ENCODE measurements at regions not wholly inside any gene's neighbourhood (a gene's known extent, or its start where the extent isn't known, plus 50 kb on each side); places are given as distances from the start of the nearest gene placed in this dataset.

- DNase-seq (ENCODE audit: low read depth): no peak
Observed at GRCh38 chr5:89129941-89130340, 247.0 kb upstream of the MEF2C start.

GRCh38 chr5:89128906-89129625 lies 246.1 kb upstream of the MEF2C start:
- DNase-seq (ENCODE audit: low read depth): no peak

- DNase-seq (ENCODE audit: low read depth): no peak
Observed at GRCh38 chr5:89128092-89128491, 245.1 kb upstream of the MEF2C start.

GRCh38 chr5:89127191-89127590 lies 244.2 kb upstream of the MEF2C start:
- no peak for DNase-seq (ENCODE audit: low read depth)

DNA sequence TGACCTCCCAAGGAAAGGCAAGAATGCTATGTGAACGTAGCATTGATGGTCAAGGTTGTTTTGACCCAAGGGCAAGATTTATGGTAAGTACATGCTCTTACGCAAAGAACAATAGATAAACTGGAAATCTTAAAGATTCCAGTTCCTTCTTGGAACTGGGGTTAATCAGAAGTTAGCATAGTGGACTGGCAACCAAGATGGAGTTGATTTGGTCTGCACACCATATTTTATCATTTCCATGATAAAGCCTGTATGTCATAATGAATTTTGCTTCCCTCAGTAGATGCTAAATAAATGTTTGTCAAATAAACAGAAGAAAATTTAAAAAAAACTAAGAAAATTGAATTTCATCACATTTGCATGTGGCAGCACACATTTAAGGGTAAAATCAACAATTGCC lies 242.4 kb upstream of the MEF2C start:
- no peak for DNase-seq (ENCODE audit: low read depth)

DNA sequence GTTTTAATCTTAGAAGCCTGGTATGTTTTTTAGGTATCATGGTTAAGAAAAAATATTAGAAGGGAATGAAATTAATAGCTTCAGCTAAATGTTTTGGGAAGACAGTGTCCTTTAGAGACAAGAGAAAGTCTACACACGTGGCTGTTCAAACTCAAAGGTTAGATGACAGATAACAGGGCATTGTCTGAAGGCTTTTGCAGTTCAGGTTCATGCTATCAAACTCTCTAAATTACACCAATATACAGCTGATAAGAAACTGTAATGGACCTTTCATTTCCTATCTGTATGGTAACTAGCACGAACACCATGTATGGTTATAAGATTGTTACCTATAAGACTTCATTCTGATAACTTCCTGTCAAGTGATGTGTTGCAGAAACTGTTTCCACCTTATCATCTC lies 240.6 kb upstream of the MEF2C start:
- no peak for DNase-seq (ENCODE audit: low read depth)

DNA sequence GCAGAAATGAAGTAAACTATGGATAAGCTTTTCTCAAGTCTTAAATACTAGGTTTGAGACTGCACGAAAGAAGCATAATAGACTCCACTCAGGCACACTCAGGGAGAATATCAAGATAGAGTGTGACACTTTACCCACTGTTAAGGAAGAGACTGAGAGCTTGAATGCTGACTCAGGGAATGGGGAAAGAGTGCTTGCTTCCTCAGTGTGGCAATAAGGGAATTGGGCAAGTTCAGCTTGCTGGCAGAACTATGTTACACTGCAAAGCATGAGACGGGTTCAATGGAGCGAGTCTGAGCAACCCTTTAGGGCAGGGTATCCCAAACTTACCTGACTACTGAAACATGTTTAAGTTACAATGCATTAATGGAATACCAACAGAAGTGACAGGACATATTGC lies 237.7 kb upstream of the MEF2C start:
- no peak for DNase-seq (ENCODE audit: low read depth)

DNA sequence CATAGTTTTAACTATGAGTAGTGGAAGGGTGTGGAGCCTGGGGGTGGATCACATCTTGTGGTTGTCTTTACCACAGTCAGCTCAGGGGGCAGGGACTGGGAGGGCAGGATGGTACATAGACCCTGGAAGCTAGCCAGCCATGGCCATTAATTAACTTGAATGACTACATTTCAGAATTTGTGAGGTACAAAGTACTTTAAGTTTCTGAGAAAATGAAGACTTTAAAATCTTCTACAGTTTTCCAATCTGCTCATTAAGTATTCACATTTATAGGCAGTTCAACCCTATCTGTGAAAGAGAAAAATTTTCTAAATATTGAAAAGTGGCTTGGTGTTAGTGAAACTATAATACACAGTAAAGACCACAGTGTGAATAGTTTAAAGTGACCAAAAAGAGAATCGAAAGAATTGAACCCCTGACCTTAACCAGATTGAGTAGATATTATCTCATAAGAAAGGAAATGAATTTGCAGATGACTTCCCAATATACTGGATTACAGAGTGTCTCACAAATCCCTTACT lies 234.2 kb upstream of the MEF2C start:
- DNase-seq (ENCODE audit: low read depth): no peak

GRCh38 chr5:89110916-89111646 lies 228.1 kb upstream of the MEF2C start:
- DNase-seq (ENCODE audit: low read depth): no peak

DNA sequence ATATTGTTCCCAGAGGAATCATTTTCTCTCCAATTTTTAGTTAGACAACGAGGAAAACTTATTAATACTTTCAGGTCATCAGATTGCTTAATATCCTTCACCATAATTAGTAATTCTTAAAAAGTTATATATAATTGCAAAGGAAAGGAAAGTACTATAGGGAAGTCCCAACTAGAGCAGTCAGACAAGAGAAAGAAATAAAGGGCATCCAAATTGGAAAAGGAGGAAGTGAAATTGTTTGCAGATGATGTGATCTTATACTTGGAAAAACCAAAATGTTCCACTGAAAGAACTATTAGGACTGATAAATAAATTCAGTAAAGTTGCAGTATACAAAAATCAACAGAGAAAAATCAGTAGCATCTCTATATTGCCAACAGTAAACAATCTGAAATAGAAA lies 223.5 kb upstream of the MEF2C start:
- no peak for DNase-seq (ENCODE audit: low read depth)

- no peak for DNase-seq (ENCODE audit: low read depth)
Observed at GRCh38 chr5:89105836-89106235, 222.9 kb upstream of the MEF2C start.

DNA sequence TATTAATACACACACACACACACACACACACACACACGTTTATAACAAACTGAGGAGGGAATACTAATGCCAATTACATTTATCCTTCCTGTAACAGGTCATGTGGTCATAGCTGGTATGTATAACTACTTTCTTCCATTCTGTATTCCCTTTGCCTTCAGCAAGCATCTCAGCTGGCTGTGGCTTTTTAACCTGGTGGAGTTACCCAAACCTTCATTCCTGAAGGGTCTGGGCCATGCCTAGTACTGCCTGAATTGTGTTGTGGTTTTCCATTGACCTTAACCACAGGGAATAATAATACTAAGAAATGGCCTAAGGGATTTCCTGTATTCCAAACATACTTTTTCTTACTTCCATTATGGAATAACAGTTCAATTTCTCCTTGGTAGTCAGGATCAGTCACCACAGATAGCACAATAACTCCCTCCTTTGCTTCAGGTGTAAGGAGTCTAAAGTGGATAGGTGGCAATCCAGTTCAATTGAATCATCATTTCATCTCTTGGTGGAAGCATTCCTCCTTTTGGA lies 222.2 kb upstream of the MEF2C start:
- no peak for DNase-seq (ENCODE audit: low read depth)

- DNase-seq (ENCODE audit: low read depth): no peak
Observed at GRCh38 chr5:89098199-89098756, 215.3 kb upstream of the MEF2C start.

GRCh38 chr5:89097103-89097502 lies 214.1 kb upstream of the MEF2C start:
- no peak for DNase-seq (ENCODE audit: low read depth)

DNA sequence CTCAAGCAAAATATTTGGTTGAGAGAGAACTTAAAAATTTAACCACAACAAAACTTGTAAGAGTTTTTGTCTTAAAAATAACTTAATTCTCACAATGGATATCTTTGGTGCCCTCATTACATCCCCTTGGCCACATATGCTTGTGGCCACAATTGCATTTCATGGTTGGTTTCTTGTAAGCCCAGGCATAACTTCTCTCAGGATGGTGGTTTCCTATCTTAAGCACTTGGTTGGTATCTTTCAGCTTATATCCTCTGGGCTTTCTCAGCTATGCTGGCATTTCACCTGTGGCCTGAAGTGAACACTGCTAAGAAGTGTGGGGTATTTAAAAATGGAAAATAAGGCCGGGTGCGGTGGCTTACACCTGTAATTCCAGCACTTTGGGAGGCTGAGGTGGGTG lies 212.4 kb upstream of the MEF2C start:
- no peak for DNase-seq (ENCODE audit: low read depth)

GRCh38 chr5:89090037-89090436 lies 207.1 kb upstream of the MEF2C start:
- no peak for DNase-seq (ENCODE audit: low read depth)

- no peak for DNase-seq (ENCODE audit: low read depth)
Observed at GRCh38 chr5:89087551-89088318, 204.8 kb upstream of the MEF2C start.

DNA sequence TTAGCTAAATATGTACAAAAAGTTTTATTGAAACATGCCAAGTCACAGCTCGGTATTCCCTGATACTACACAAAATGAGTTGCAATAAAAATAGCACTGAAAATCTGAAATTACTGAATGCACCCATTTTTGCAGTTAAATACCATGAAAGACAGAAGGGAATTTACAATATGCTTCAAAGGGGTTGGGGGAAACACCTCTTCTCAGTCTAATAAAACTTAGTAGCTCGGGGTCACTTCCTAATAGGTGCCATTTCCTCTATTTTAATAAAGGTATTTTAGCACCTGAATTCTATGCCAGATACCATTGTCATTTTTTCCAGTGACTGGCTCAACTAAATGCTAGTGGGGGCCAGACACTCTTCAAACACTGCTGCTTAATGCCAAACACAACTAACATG lies 204.1 kb upstream of the MEF2C start:
- no peak for DNase-seq (ENCODE audit: low read depth)

DNA sequence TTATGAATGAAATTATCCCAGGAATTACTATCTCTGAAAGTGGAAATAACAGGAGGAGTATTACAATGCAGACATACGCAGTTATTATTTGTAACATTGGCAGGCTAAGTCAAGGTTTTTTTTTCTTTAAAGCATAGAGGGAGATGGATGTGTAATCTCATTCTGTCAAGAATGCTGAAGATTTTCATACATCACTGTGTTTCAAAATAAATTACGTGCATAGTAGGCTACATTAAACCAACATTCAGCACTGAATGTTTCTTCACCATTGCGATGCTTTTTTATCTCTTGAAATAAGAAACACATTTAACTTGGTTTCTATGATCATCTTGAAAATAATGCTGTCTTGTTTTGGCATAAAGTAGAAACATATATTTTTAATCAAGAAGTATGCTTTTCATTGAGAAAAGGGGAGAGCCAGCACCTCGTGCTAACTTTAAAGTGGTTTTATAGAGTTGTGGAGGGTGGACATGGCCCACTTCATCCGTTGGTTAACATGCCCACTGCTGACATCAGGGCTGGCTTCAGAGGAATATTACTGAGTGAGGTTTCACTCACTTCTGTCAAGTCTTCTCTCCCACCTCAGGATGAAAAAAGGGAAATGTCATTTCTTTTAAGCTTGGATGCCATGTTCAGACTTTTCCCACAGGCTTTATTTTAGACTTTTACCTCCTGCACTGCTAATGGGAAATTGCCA lies 203.6 kb upstream of the MEF2C start:
- DNase-seq (ENCODE audit: low read depth): no peak

GRCh38 chr5:89083791-89084190 lies 200.8 kb upstream of the MEF2C start:
- DNase-seq (ENCODE audit: low read depth): no peak

DNA sequence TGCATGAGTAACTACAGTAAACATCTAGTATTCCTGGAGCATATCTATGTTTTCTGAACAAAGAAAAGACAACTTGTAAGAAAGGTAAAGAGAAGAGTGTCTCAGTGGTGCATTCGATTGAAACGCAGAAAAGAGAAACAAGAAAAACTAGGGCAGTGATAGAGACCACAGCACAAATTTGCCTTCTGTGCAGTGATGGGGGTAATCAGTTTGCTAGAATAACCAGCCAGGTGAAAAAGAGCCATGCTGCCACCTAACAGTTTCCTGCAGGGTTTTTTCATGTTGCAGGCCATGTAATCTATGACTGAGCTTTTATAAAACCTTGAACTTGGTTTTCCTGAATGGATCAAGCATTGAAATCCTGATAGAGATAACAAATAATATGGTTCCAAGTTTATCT lies 198.4 kb upstream of the MEF2C start:
- no peak for DNase-seq (ENCODE audit: low read depth)
